Right lobe of liver (tissue), 4 donors: ENCODE measurements at regions not wholly inside any gene's neighbourhood (a gene's known extent, or its start where the extent isn't known, plus 50 kb on each side); places are given as distances from the start of the nearest gene placed in this dataset.

Experiments
- POLR2A ChIP-seq: fragments of 450-650 bp; IDR thresholded peaks from one replicate; pipeline ENCODE4 v1.6.1; 2017; ENCODE audit warnings: antibody characterized with exemption, mild to moderate bottlenecking
- TF ChIP-seq, protein P1 (sequence below), 4 donors: fragments of 200-600 bp in 3 of 4; fragments of 450-650 bp in 1 of 4; IDR thresholded peaks; one replicate each; pipeline versions ENCODE4 v1.5.1 to v1.8.0; 2016 to 2022; ENCODE audit warnings: antibody characterized with exemption in 4 of 4, mild to moderate bottlenecking in 2 of 4
- donor health status: DM: no; HTN: no; CAD: no.
- donor health status: DM: no; HTN: no; CAD: no.
- donor health status: DM: no; HTN: yes; CAD: no.

DNA sequence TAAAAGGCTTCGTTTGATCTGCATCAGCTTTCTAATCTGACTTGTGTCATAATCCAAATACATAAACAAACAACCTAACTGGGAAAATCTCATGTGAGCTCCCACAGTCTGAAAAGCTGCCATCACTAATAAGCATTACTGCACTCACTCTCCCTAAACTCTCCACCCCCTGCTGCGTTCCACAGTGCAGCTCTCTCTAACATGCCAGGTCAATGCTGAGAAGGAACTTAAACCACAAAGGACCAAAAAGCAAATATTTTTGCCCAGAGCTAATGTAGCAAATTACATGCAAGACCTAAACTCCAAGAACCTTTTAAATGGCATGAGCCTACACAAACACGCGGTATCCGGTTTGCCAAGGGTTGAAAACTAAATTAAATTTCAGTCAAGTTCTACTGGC, 542.3 kb upstream of the JARID2 start:
- TF ChIP-seq, protein P1, sequence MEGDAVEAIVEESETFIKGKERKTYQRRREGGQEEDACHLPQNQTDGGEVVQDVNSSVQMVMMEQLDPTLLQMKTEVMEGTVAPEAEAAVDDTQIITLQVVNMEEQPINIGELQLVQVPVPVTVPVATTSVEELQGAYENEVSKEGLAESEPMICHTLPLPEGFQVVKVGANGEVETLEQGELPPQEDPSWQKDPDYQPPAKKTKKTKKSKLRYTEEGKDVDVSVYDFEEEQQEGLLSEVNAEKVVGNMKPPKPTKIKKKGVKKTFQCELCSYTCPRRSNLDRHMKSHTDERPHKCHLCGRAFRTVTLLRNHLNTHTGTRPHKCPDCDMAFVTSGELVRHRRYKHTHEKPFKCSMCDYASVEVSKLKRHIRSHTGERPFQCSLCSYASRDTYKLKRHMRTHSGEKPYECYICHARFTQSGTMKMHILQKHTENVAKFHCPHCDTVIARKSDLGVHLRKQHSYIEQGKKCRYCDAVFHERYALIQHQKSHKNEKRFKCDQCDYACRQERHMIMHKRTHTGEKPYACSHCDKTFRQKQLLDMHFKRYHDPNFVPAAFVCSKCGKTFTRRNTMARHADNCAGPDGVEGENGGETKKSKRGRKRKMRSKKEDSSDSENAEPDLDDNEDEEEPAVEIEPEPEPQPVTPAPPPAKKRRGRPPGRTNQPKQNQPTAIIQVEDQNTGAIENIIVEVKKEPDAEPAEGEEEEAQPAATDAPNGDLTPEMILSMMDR (IDR thresholded peaks at IDR 0.05), result no peak
- TF ChIP-seq POLR2A, result no peak
